ENCODE measurements at regions not wholly inside any gene's neighbourhood (a gene's known extent, or its start where the extent isn't known, plus 50 kb on each side); places are given as distances from the start of the nearest gene placed in this dataset.
"Not testable (repeated sequence)": the region's sequence is repeated elsewhere in the genome, so short reads cannot be mapped to it uniquely, and the experiment has no call there.

- no peak for DNase-seq
Measured at GRCh38 chr12:38484821-38485449, 168.4 kb downstream of the ALG10B start.

GRCh38 chr12:38488866-38489265 is 172.3 kb downstream of the ALG10B start:
- no peak for DNase-seq

- no peak for DNase-seq
Measured at GRCh38 chr12:38490073-38490472, 173.5 kb downstream of the ALG10B start.

DNA sequence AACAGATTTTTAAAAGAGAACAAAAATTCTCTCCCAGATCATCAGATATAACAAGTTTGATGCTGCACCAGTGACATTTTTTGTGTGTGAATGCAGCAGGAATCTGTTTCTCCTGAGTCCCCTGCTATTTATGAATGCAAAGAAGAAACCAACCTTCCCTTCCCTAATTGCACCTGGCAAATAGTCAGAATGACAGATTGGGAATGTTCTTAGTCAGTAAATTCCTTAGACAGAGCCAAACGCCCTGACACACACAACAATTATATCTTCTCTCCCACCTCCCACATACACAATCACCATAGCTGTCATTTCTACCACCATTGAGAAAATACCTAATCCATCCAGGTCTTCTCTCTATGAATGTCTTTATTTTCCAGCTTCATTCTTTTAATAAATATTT is 174.4 kb downstream of the ALG10B start:
- no peak for DNase-seq

DNA sequence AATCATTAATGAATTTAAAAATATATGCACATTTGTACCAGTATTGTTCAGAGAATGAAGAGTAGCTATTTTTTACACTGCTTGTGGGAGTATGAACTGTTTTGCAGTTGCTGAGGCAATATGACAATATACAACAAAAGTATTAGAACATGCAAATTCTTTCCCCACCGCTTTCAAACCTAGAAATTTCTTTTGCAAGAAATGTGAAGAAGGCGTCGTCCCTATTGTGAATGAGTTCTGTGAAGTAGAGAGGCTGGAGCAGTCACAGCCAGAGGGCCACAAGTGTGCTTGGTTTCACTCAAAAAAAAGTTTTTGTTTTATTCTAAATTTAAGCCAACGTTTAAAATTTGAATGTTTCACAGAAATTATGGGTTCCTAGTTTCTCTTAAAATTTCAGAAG is 184.9 kb downstream of the ALG10B start:
- DNase-seq = no peak

GRCh38 chr12:38501991-38502390 is 185.4 kb downstream of the ALG10B start:
- DNase-seq = no peak

DNA sequence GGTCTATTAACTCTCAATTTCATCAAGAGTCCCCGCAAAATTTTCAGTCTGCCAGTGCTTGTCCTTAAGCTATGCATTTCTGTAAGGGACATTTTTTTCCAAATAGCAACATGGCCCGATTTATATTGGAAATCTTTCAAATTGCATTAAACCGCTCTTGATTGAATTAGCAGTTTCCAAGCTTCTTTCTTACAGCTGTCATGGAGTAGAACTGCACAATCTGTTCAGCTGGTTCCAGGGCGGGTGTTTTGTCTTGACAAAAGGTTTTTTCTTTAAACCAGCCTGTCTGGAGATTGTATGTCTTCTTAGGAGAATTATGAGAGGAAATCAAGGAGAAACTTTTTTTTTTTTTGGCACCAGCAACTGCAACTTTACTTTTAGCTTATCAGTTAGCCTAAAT is 185.8 kb downstream of the ALG10B start:
- DNase-seq = no peak

GRCh38 chr12:38507839-38508238 is 191.3 kb downstream of the ALG10B start:
- no peak for DNase-seq

GRCh38 chr12:38508246-38508645 is 191.7 kb downstream of the ALG10B start:
- DNase-seq = no peak

DNA sequence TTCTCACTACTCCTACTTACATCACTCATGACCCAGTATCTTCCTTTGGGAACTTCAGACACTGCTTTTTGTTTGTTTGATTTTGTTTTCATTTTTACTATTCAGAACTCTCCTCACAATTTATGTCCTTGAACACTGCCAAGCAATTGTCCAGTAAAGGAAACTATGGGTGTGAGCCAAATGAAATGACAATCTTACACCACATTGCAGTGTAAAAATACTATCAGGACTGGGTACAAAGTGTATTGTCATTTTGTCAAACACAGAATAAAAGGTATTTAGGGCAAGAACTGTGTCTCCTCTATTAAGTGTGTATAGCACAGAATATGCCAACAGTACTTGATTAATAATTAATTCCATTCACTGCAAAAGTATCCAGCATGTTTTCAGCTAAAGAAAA is 199.3 kb downstream of the ALG10B start:
- no peak for DNase-seq

- no peak for DNase-seq
Measured at GRCh38 chr12:38516418-38516817, 199.8 kb downstream of the ALG10B start.

DNA sequence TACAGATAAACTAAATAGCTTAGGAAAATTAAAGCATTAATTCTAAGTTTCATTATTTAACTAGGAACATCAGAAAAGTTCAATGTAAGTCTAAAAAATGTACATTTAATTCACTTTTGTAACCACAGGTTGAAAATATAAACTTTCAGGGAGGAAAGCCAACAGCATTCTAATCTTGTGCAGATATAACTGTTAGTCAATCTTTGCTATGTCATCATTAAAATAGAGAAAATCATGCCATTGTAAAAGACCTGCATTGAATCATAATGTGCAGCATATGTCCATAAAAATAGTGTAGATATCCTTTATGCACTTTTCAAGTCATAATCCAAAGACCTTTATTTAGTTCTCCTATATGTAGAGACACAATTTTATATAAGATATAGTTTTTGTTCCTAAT is 207.3 kb downstream of the ALG10B start:
- no peak for DNase-seq

DNA sequence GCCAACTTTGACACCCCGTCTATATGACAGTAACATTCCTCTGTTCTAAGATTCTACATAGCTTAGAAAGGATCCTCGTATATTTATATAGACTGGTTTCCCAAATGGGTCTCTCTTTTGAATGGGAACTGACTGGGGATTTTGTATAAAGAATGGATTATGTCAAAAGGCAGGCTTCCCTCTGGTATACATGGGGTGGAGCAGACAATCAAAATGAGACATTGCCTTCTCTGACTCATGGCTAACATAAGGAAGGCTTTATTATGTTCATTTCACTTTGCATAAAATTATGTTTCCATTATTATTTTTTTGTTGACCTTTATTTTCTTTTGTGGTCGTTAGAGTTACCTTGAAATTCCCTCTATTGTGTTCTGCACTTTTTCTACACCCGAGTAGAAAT is 211.1 kb downstream of the ALG10B start:
- no peak for DNase-seq

DNA sequence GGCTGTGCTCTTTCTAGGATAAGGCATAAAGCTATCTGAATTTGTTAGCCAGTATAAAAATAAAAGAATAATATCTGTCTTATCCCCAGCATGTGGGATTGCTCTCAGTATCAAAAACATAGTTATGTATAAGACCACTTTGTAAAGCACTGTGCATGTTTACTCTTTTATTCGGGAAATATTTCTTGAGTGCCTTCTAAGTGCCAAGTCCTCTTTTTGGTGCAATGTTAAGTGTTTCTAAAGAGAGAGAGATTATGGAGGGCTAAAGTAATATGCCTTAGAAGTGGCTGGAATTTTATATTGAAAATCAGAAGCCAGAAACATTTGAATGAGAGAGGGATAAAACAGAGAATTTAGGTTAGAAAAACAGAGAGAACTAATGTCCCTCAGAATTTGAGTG is 212.0 kb downstream of the ALG10B start:
- no peak for DNase-seq

GRCh38 chr12:38529281-38529680 is 212.7 kb downstream of the ALG10B start:
- DNase-seq = not testable (repeated sequence)

DNA sequence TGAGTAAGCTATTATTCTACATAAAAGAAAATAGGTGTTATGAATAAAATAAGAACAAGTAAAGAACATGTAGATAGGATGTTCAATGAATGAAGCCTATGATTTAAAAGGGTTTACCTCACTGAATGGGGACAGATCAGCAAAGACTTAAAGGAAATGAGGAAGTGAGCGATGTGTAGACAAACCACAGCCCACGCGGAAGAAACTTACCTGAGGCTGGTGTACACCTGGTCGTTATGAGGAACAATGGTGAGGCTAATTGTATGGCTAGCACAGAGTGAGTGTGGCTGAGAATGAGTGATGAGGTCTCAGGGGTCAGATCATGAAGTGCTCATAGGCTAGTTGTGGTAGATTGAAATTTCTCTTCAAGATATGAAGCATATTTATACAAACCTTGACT is 221.7 kb downstream of the ALG10B start:
- no peak for DNase-seq

- no peak for DNase-seq
Measured at GRCh38 chr12:38540156-38540555, 223.6 kb downstream of the ALG10B start.

DNA sequence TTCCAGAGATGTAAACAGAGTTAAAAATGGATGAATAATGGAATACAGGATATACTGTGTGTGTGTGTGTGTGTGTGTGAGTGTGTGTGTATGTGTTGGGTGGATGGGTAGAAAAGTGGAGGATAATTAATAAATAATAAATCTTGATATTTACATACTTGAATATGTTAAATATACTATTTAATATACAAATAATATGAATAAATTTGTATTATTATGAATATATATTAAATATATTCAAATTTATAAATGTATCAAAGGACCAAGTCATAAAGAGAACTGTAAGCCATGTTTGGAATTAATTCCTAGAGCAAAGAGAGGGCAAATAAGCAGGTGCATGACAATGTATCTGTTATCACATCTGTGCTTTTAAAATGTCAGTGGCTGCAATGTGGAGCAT is 225.3 kb downstream of the ALG10B start:
- no peak for DNase-seq

DNA sequence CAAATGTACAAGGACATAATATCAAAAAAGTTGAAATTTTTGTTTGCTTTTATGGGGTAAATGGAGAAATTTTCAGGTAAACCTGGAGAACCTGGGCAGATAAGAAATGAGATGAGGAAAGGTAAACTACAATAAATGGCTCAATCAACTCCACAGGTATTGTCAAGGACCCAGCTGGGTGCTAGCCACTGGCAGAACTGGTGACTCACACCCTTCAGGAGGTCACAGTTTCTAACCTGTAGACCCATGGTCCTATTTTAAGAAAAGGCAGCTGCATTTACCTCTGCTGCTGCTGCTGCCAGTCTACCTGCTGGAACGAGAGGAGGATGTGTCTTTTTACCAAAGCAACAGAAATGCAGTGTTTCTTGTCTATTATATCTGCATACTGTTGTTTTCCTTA is 226.6 kb downstream of the ALG10B start:
- DNase-seq = no peak

DNA sequence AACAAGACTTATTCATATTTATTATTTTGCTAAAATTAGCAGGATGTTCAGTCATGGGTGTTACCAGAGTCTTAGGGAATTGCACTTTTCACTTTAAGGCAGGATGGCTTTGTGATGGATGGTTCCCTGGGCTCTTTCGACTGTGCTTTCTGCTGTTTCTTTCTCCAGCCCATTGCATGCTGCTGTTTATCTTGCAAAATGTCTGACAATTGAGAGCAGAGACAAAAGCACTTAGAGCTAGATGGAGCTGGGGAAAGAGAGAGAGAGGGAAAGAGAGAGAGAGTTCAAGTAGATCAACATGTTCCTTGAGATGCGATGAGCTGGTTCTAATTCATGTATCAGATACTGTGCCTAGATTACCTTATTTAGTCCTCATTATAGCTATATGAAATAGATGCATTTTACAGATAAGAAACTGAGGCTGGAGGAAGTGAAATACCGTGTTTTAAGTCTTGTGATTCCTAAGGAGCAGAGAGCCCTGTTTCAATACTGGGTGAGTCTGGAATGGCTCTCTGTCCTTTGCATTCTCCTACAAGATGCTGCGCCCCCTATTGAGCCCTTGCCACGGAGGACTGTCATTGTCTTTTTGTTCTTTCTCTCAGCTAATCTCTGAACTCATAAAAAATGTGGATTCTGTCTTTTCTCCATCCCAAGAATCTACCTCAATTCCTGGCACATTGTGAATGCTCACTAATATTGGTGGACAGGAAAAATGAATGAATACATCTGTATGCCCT is 227.9 kb downstream of the ALG10B start:
- no peak for DNase-seq

DNA sequence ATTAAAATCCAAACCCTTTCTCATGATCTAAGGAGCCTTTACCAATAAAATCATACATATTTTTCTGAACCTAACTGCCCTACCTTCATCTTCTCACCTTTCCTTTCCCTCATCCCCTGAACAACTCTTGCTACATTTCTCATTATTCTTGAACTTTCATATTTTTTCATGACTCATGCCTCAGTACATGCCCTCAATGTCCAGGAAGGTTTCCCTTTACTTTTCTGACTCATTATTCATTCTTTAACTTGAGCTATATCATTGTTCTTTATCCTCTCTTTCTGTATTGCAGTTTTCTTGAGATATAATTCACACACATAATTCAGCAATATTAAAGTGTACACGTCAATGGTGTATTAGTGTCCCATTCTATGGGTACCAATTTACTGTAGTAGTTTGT is 231.0 kb downstream of the ALG10B start:
- no peak for DNase-seq

- DNase-seq = peak in 3 of 4 experiments; percentile 7 to 14 (median 11)
Measured at GRCh38 chr12:38555620-38556591, 239.3 kb downstream of the ALG10B start.

DNA sequence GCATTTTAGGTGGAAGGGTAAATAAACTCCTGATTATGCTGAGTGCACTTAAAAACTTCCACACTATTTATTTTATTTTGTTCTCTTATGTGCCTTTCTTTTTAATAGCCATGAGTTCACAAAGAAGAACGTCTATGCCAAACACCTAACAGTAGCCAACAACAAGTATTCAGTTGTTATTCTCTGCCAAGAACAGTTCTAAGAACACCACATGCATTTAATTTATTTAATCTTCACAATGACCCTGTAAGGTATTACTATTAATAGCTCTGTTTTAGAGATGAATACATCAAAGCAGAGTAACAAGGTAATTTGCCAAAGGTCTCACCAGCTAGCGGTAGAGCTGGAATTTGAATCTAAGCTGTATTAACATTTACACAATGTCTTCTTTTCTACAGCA is 240.1 kb downstream of the ALG10B start:
- DNase-seq = no peak
